ENCODE measurements at regions not wholly inside any gene's neighbourhood (a gene's known extent, or its start where the extent isn't known, plus 50 kb on each side); places are given as distances from the start of the nearest gene placed in this dataset.

- no peaks in the 10 kb centered on the region for H3K9me3 Mint-ChIP-seq
- TF ChIP-seq CTCF (IDR thresholded peaks at IDR 0.05): no peak
- no peak overlapping the region for H3K4me3 Mint-ChIP-seq
- no peak for DNase-seq
- H3K27ac Mint-ChIP-seq: no peak overlapping the region
- H3K36me3 Mint-ChIP-seq (ENCODE audit: low read depth): no peaks in the 10 kb centered on the region
- H3K27me3 Mint-ChIP-seq (ENCODE audit: low read depth, poor library complexity): no peaks in the 10 kb centered on the region
- H3K4me1 Mint-ChIP-seq: no peaks in the 10 kb centered on the region
Observed at GRCh38 chr5:36815871-36816270, 60.7 kb upstream of the NIPBL start.

DNA sequence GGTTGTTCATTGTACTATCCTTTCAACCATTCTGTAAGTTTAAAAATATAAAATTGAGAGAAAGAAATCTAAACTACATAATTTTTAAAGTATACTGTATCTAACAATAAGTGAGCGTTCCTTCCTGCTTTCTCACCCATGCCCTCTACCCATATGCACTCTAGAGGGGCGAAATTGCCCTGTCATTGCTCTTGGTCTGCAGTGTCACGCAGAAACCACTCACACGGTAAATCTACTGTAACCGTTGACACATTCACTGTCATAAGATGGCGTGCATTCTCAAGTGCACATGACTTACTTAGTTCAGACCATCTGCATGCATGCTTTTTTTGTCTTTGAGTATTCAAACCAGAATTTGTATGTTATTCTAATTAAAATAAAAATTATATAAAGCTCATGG lies 55.7 kb upstream of the NIPBL start:
- peaks cover 23% of the 10 kb centered on the region for H3K27me3 Mint-ChIP-seq (ENCODE audit: low read depth, poor library complexity)
- no peaks in the 10 kb centered on the region for H3K4me1 Mint-ChIP-seq
- TF ChIP-seq CTCF (IDR thresholded peaks at IDR 0.05): no peak
- no peak overlapping the region for H3K4me3 Mint-ChIP-seq
- no peak for DNase-seq
- no peaks in the 10 kb centered on the region for H3K36me3 Mint-ChIP-seq (ENCODE audit: low read depth)
- H3K27ac Mint-ChIP-seq: no peak overlapping the region
- no peaks in the 10 kb centered on the region for H3K9me3 Mint-ChIP-seq

DNA sequence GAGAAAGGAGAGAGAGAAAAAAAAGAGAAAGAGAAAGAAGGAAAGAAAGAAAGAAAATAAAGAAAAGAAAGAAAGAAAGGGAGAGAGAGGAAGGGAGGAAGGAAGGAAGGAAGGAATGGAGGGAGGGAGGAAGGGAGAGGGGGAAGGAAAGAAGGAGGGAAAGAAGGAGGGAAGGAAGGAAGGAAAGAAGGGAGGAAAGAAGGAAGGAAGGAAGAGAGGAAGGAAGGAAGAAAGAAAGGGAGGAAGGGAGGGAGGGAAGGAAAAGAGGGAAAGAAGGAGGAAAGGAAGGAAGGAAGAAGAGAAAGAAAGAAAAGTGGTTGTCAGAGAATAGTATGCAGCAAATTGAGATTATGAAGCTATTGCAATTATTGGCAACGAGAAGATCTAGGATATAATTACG lies 49.9 kb upstream of the NIPBL start:
- Mint-ChIP-seq H3K36me3 (ENCODE audit: low read depth) (no peaks in the 10 kb centered on the region), H3K9me3 (no peaks in the 10 kb centered on the region), H3K27me3 (ENCODE audit: low read depth, poor library complexity) (peaks cover 42% of the 10 kb centered on the region)

More for the DNA sequence above, 49.9 kb upstream of the NIPBL start:
- Mint-ChIP-seq H3K4me1 (no peaks in the 10 kb centered on the region), H3K27ac (no peak overlapping the region), H3K4me3 (no peak overlapping the region)
- no peak for TF ChIP-seq CTCF (IDR thresholded peaks at IDR 0.05)
- no peak for DNase-seq
